Keratinocyte (primary cell): ENCODE measurements at regions not wholly inside any gene's neighbourhood (a gene's known extent, or its start where the extent isn't known, plus 50 kb on each side); places are given as distances from the start of the nearest gene placed in this dataset.

ENCODE experiments used
- DNase-seq: peaks from one replicate; pipeline ENCODE4 v3.0.0-alpha.2; 2011; ENCODE audit warnings: low read depth, missing footprints, low spot score
- FAIRE-seq: peaks from 2 replicates; lab custom pipeline; 2011; peaks lifted over from hg19 to GRCh38; lab: Jason Lieb, UNC
- H2AFZ ChIP-seq: 2 replicates; pipeline ENCODE4 v1.6.0; 2012; ENCODE audit warnings: low read length, control low read depth, inconsistent platforms; ENCODE audit not compliant: control insufficient read depth
- H3K27ac ChIP-seq: 2 replicates; pipeline ENCODE4 v1.5.1; 2011; ENCODE audit warnings: low read length; ENCODE audit not compliant: control insufficient read depth, insufficient read depth
- H3K27me3 ChIP-seq: 3 replicates; pipeline ENCODE4 v1.6.0; 2011; ENCODE audit warnings: low read length; ENCODE audit not compliant: control insufficient read depth, insufficient read depth; ENCODE audit errors: extremely low read depth
- H3K36me3 ChIP-seq, 2 experiments: 2 replicates in 1 of 2; 3 replicates in 1 of 2; pipeline ENCODE4 v1.5.1; 2011; ENCODE audit warnings: low read length in 2 of 2, mild to moderate bottlenecking in 1 of 2; ENCODE audit not compliant: control insufficient read depth in 2 of 2, insufficient read depth in 2 of 2; ENCODE audit errors: extremely low read depth in 1 of 2
- H3K4me1 ChIP-seq: 3 replicates; pipeline ENCODE4 v1.5.1; 2011; ENCODE audit warnings: low read length; ENCODE audit not compliant: control insufficient read depth, insufficient read depth; ENCODE audit errors: extremely low read depth
- H3K4me2 ChIP-seq: 3 replicates; pipeline ENCODE4 v1.6.0; 2011; ENCODE audit warnings: low read depth, low read length; ENCODE audit not compliant: control insufficient read depth, insufficient read depth; ENCODE audit errors: extremely low read depth
- H3K4me3 ChIP-seq, 3 experiments: fragments of 200-600 bp in 1 of 3; sonication (generic) in 1 of 3; 2 replicates in 2 of 3; 3 replicates in 1 of 3; pipeline ENCODE4 v1.5.1; 2011 to 2016; ENCODE audit warnings: low read length in 3 of 3, mild to moderate bottlenecking in 3 of 3, control low read depth in 2 of 3, inconsistent platforms in 1 of 3, low read depth in 1 of 3, mixed read lengths in 1 of 3, mixed run types in 1 of 3, moderate library complexity in 1 of 3; ENCODE audit not compliant: control insufficient read depth in 2 of 3, insufficient read depth in 2 of 3; ENCODE audit errors: extremely low read depth in 1 of 3
- H3K79me2 ChIP-seq: 2 replicates; pipeline ENCODE4 v1.6.0; 2012; ENCODE audit warnings: low read length; ENCODE audit not compliant: control insufficient read depth, insufficient read depth
- H3K9ac ChIP-seq: 3 replicates; pipeline ENCODE4 v1.6.0; 2011; ENCODE audit warnings: low read length; ENCODE audit not compliant: control insufficient read depth, insufficient read depth; ENCODE audit errors: extremely low read depth
- H3K9me1 ChIP-seq: 3 replicates; pipeline ENCODE4 v1.6.0; 2011; ENCODE audit warnings: low read length; ENCODE audit not compliant: control insufficient read depth, insufficient read depth; ENCODE audit errors: extremely low read depth
- H3K9me3 ChIP-seq: 2 replicates; pipeline ENCODE4 v1.5.1; 2012; ENCODE audit warnings: low read depth, low read length; ENCODE audit not compliant: control insufficient read depth
- H4K20me1 ChIP-seq: 3 replicates; pipeline ENCODE4 v1.6.0; 2011; ENCODE audit warnings: low read length; ENCODE audit not compliant: control insufficient read depth, insufficient read depth; ENCODE audit errors: extremely low read depth
- CTCF ChIP-seq, 3 experiments: IDR thresholded peaks in 1 of 3; conservative IDR thresholded peaks in 1 of 3; optimal IDR thresholded peaks in 1 of 3; 2 replicates in 2 of 3; 3 replicates in 1 of 3; pipeline versions ENCODE3 to v1.5.1; 2011; ENCODE audit warnings: low read length in 3 of 3, mild to moderate bottlenecking in 3 of 3, moderate library complexity in 2 of 3, control low read depth in 1 of 3, inconsistent platforms in 1 of 3; ENCODE audit not compliant: insufficient read depth in 2 of 3; ENCODE audit errors: extremely low read depth in 1 of 3
- EZH2 ChIP-seq: IDR thresholded peaks from one replicate; pipeline ENCODE4 v1.6.1; 2012; ENCODE audit warnings: inconsistent platforms, mild to moderate bottlenecking, low read length, moderate library complexity
- dilution Hi-C: fragments of 300-500 bp; cut with MboI; formaldehyde crosslinking; loops from one replicate; pipeline ENCODE4 v1.7.0; 2020; ENCODE audit warnings: low sequenced_read_pairs; ENCODE audit not compliant: extremely low pct_ligation_motif_present

- no peak for FAIRE-seq
- Histone ChIP-seq H3K79me2 (no peaks in the 10 kb centered on the region), H3K27me3 (no peaks in the 10 kb centered on the region)
These were observed 57.9 kb downstream of the PYDC2 start for GRCh38 chr3:191518861-191519260.

GRCh38 chr3:191521055-191521454, 60.1 kb downstream of the PYDC2 start:
- TF ChIP-seq EZH2 (no peak), CTCF (optimal IDR thresholded peaks at IDR 0.05 in 1 of 3, IDR thresholded peaks at IDR 0.05 in 1 of 3, conservative IDR thresholded peaks at IDR 0.05 in 1 of 3; ENCODE audit: extremely low read depth in 1 of 3, insufficient read depth in 2 of 3, low read length in 3 of 3) (no peak)
- dilution Hi-C loops, result no loop called here
- no peaks in the 10 kb centered on the region for H3K9me1 ChIP-seq
- H2AFZ ChIP-seq, result no peak overlapping the region
- H4K20me1 ChIP-seq, result no peaks in the 10 kb centered on the region
- H3K4me2 ChIP-seq, result no peak overlapping the region
- H3K27ac ChIP-seq, result no peak overlapping the region
- H3K79me2 ChIP-seq, result no peaks in the 10 kb centered on the region
- H3K36me3 ChIP-seq, result no peaks in the 10 kb centered on the region
- H3K9ac ChIP-seq, result no peak overlapping the region
- H3K4me1 ChIP-seq, result no peaks in the 10 kb centered on the region
- H3K27me3 ChIP-seq, result no peaks in the 10 kb centered on the region
- DNase-seq, result no peak
- H3K4me3 ChIP-seq, result no peak overlapping the region
- H3K9me3 ChIP-seq, result no peaks in the 10 kb centered on the region
- FAIRE-seq, result no peak

More at GRCh38 chr3:191518861-191519260, 57.9 kb downstream of the PYDC2 start:
- Histone ChIP-seq H4K20me1 (no peaks in the 10 kb centered on the region), H3K36me3 (no peaks in the 10 kb centered on the region), H2AFZ (no peak overlapping the region), H3K9ac (no peak overlapping the region), H3K4me1 (no peaks in the 10 kb centered on the region), H3K4me2 (no peak overlapping the region), H3K9me1 (no peaks in the 10 kb centered on the region), H3K9me3 (no peaks in the 10 kb centered on the region), H3K27ac (no peak overlapping the region), H3K4me3 (no peak overlapping the region)
- dilution Hi-C loops, result no loop called here
- DNase-seq, result no peak
- TF ChIP-seq CTCF (optimal IDR thresholded peaks at IDR 0.05 in 1 of 3, IDR thresholded peaks at IDR 0.05 in 1 of 3, conservative IDR thresholded peaks at IDR 0.05 in 1 of 3; ENCODE audit: extremely low read depth in 1 of 3, insufficient read depth in 2 of 3, low read length in 3 of 3) (no peak), EZH2 (no peak)
